GM23338 (cell line): ENCODE measurements at regions not wholly inside any gene's neighbourhood (a gene's known extent, or its start where the extent isn't known, plus 50 kb on each side); places are given as distances from the start of the nearest gene placed in this dataset.

Experiments
- CREB1 ChIP-seq: fragments of 250-450 bp; sonication (Bioruptor Pico); IDR thresholded peaks from 2 replicates; pipeline ENCODE4 v1.5.0; 2020; ENCODE audit warnings: low read depth, mild to moderate bottlenecking, moderate library complexity
- EZH2 ChIP-seq: fragments of 200-600 bp; sonication (generic); IDR thresholded peaks from one replicate; pipeline ENCODE4 v1.8.0; 2017; ENCODE audit warnings: antibody characterized with exemption, mild to moderate bottlenecking, low read depth; ENCODE audit not compliant: unreplicated experiment
- EZH2phosphoT487 ChIP-seq: fragments of 200-600 bp; sonication (generic); IDR thresholded peaks from one replicate; pipeline ENCODE4 v1.8.1; 2018; ENCODE audit warnings: antibody characterized with exemption; ENCODE audit not compliant: unreplicated experiment
- JUNB ChIP-seq: IDR thresholded peaks from one replicate; pipeline ENCODE4 v1.6.1; 2016; ENCODE audit warnings: antibody characterized with exemption; ENCODE audit not compliant: unreplicated experiment
- NANOG ChIP-seq: IDR thresholded peaks from 2 replicates; pipeline ENCODE4 v1.6.1; 2016; ENCODE audit warnings: antibody characterized with exemption, borderline replicate concordance
- POLR2AphosphoS5 ChIP-seq: IDR thresholded peaks from 2 replicates; pipeline ENCODE4 v1.6.1; 2016; ENCODE audit warnings: antibody characterized with exemption, low read depth
- ZNF114 ChIP-seq: fragments of 250-450 bp; sonication (Bioruptor Pico); IDR thresholded peaks from 2 replicates; pipeline ENCODE4 v1.5.0; 2020; ENCODE audit warnings: mild to moderate bottlenecking, moderate library complexity
- ZNF331 ChIP-seq: fragments of 250-450 bp; sonication (Bioruptor Pico); IDR thresholded peaks from 2 replicates; pipeline ENCODE4 v1.5.0; 2020; ENCODE audit warnings: low read depth, mild to moderate bottlenecking, moderate library complexity
- TF ChIP-seq, protein P1 (sequence below), 2 experiments: fragments of 200-600 bp in 1 of 2; sonication (generic) in 1 of 2; conservative IDR thresholded peaks; 2 replicates each; pipeline versions ENCODE4 v1.5.1 to v1.6.1; 2016 to 2017; ENCODE audit warnings: antibody characterized with exemption in 2 of 2, low read depth in 2 of 2, mild to moderate bottlenecking in 2 of 2, moderate library complexity in 1 of 2
- TF ChIP-seq, protein P2 (sequence below): IDR thresholded peaks from one replicate; pipeline ENCODE4 v1.6.1; 2018; ENCODE audit warnings: antibody characterized with exemption; ENCODE audit not compliant: unreplicated experiment

DNA sequence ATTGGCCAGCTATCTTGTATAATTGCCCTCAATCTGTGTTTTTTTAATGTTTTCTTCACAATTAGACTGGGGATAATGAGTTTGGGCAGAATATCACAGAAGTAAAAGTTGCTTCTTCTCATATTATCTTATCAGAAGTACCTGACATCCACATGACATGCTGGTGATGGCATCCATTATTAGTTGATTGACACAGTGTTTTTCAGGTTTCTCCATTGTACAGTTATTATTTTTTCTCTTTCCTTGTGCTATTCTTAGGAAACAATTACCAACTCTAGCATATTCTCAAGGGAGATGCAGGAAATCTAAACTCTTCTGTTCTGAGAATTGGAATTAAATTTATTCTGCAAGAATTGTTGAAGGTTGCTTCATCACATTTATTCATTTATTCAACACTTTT is 1000.1 kb upstream of the LCORL start:
- TF ChIP-seq, protein P1, sequence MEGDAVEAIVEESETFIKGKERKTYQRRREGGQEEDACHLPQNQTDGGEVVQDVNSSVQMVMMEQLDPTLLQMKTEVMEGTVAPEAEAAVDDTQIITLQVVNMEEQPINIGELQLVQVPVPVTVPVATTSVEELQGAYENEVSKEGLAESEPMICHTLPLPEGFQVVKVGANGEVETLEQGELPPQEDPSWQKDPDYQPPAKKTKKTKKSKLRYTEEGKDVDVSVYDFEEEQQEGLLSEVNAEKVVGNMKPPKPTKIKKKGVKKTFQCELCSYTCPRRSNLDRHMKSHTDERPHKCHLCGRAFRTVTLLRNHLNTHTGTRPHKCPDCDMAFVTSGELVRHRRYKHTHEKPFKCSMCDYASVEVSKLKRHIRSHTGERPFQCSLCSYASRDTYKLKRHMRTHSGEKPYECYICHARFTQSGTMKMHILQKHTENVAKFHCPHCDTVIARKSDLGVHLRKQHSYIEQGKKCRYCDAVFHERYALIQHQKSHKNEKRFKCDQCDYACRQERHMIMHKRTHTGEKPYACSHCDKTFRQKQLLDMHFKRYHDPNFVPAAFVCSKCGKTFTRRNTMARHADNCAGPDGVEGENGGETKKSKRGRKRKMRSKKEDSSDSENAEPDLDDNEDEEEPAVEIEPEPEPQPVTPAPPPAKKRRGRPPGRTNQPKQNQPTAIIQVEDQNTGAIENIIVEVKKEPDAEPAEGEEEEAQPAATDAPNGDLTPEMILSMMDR (conservative IDR thresholded peaks at IDR 0.05; ENCODE audit: low read depth in 2 of 2), result no peak
- TF ChIP-seq EZH2phosphoT487 (no peak), EZH2 (no peak), POLR2AphosphoS5 (no peak), JUNB (no peak), ZNF331 (CRISPR knock-in tag) (no peak), CREB1 (CRISPR knock-in tag) (no peak), ZNF114 (CRISPR knock-in tag) (no peak), NANOG (no peak)
- TF ChIP-seq, protein P2, sequence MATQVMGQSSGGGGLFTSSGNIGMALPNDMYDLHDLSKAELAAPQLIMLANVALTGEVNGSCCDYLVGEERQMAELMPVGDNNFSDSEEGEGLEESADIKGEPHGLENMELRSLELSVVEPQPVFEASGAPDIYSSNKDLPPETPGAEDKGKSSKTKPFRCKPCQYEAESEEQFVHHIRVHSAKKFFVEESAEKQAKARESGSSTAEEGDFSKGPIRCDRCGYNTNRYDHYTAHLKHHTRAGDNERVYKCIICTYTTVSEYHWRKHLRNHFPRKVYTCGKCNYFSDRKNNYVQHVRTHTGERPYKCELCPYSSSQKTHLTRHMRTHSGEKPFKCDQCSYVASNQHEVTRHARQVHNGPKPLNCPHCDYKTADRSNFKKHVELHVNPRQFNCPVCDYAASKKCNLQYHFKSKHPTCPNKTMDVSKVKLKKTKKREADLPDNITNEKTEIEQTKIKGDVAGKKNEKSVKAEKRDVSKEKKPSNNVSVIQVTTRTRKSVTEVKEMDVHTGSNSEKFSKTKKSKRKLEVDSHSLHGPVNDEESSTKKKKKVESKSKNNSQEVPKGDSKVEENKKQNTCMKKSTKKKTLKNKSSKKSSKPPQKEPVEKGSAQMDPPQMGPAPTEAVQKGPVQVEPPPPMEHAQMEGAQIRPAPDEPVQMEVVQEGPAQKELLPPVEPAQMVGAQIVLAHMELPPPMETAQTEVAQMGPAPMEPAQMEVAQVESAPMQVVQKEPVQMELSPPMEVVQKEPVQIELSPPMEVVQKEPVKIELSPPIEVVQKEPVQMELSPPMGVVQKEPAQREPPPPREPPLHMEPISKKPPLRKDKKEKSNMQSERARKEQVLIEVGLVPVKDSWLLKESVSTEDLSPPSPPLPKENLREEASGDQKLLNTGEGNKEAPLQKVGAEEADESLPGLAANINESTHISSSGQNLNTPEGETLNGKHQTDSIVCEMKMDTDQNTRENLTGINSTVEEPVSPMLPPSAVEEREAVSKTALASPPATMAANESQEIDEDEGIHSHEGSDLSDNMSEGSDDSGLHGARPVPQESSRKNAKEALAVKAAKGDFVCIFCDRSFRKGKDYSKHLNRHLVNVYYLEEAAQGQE, result no peak
